H1 (cell line): ENCODE measurements at regions not wholly inside any gene's neighbourhood (a gene's known extent, or its start where the extent isn't known, plus 50 kb on each side); places are given as distances from the start of the nearest gene placed in this dataset.

Experiments used
- CTCF ChIA-PET: fragments of 300-600 bp; sonication (Branson Sonifier 250); formaldehyde crosslinking; loops from one replicate; lab custom pipeline; 2021; ENCODE audit not compliant: partially characterized antibody; lab: Charles Lee
- POLR2A ChIA-PET: fragments of 300-600 bp; sonication (Branson Sonifier 250); formaldehyde crosslinking; loops from one replicate; lab custom pipeline; 2021; ENCODE audit warnings: inconsistent platforms; ENCODE audit not compliant: partially characterized antibody; lab: Charles Lee
- DNase-seq, 2 experiments: peaks; one replicate each; pipeline versions ENCODE4 v3.0.0 to v3.0.0-alpha.2; 2010 to 2022; ENCODE audit warnings: low spot score in 2 of 2, low read depth in 1 of 2, mixed read lengths in 1 of 2
- FAIRE-seq: peaks from 2 replicates; lab custom pipeline; 2011; peaks lifted over from hg19 to GRCh38; lab: Jason Lieb, UNC
- H2AFZ ChIP-seq: 2 replicates; pipeline ENCODE4 v1.8.1; 2012; ENCODE audit warnings: low read length, inconsistent platforms
- H2AK5ac ChIP-seq: 2 replicates; pipeline ENCODE4 v1.6.1; 2013; ENCODE audit warnings: low read depth, low read length
- H2BK120ac ChIP-seq: replicated peaks from 2 replicates; pipeline ENCODE3; 2013; ENCODE audit warnings: low read depth, low read length, inconsistent platforms
- H2BK12ac ChIP-seq: 2 replicates; pipeline ENCODE4 v1.6.1; 2013; ENCODE audit warnings: low read depth, low read length
- H2BK15ac ChIP-seq: 2 replicates; pipeline ENCODE4 v1.6.1; 2013; ENCODE audit warnings: low read length
- H2BK20ac ChIP-seq: 2 replicates; pipeline ENCODE4 v1.6.1; 2013; ENCODE audit warnings: low read length
- H2BK5ac ChIP-seq: 2 replicates; pipeline ENCODE4 v1.6.1; 2013; ENCODE audit warnings: low read depth, low read length
- H3K14ac ChIP-seq: 2 replicates; pipeline ENCODE4 v1.6.1; 2013; ENCODE audit warnings: inconsistent platforms; ENCODE audit not compliant: insufficient read length
- H3K18ac ChIP-seq: 2 replicates; pipeline ENCODE4 v1.6.1; 2013; ENCODE audit warnings: low read length; ENCODE audit errors: extremely low read depth
- H3K23ac ChIP-seq: 2 replicates; pipeline ENCODE4 v1.6.1; 2013; ENCODE audit warnings: inconsistent platforms; ENCODE audit not compliant: insufficient read length
- H3K23me2 ChIP-seq: 2 replicates; pipeline ENCODE4 v1.6.1; 2013; ENCODE audit warnings: low read depth, low read length
- H3K27ac ChIP-seq: 2 replicates; pipeline ENCODE4 v1.6.1; 2011; ENCODE audit warnings: low read depth, low read length, inconsistent platforms
- H3K27me3 ChIP-seq, 4 experiments: replicated peaks in 1 of 4; 1 replicate in 1 of 4; 2 replicates in 3 of 4; pipeline versions ENCODE4 v1.6.1 to v1.8.1; 2011 to 2013; ENCODE audit warnings: low read length in 3 of 4, mild to moderate bottlenecking in 3 of 4, inconsistent platforms in 2 of 4, mixed read lengths in 2 of 4, moderate library complexity in 1 of 4; ENCODE audit not compliant: control insufficient read depth in 3 of 4, insufficient read depth in 3 of 4; ENCODE audit errors: extremely low read depth in 1 of 4
- H3K36me3 ChIP-seq, 4 experiments: 2 replicates each; pipeline versions ENCODE4 v1.6.1 to v1.8.1; 2011 to 2013; ENCODE audit warnings: mild to moderate bottlenecking in 4 of 4, low read length in 3 of 4, moderate library complexity in 2 of 4, control low read depth in 1 of 4, inconsistent platforms in 1 of 4; ENCODE audit not compliant: insufficient read depth in 4 of 4, control insufficient read depth in 2 of 4
- H3K4ac ChIP-seq: replicated peaks from 2 replicates; pipeline ENCODE3; 2013; ENCODE audit warnings: low read length, low read depth, mixed read lengths, inconsistent platforms; ENCODE audit not compliant: insufficient read length
- H3K4me1 ChIP-seq, 4 experiments: replicated peaks in 1 of 4; 1 replicate in 1 of 4; 2 replicates in 3 of 4; pipeline versions ENCODE4 v1.6.1 to v1.8.1; 2011 to 2013; ENCODE audit warnings: low read length in 3 of 4, inconsistent platforms in 2 of 4, mixed read lengths in 1 of 4; ENCODE audit not compliant: insufficient read depth in 4 of 4, control insufficient read depth in 3 of 4
- H3K4me2 ChIP-seq, 2 experiments: 2 replicates each; pipeline versions ENCODE4 v1.6.1 to v1.8.1; 2011 to 2013; ENCODE audit warnings: low read depth in 2 of 2, low read length in 2 of 2, control low read depth in 1 of 2, inconsistent platforms in 1 of 2, mild to moderate bottlenecking in 1 of 2; ENCODE audit not compliant: insufficient read depth in 1 of 2
- H3K4me3 ChIP-seq, 4 experiments: fragments of 200-600, 300-600 bp in 1 of 4; sonication (generic), shearing (Covaris generic), sonication (Bioruptor Twin) in 1 of 4; 2 replicates each; pipeline versions ENCODE4 v1.5.1 to v1.8.1; 2011 to 2016; ENCODE audit warnings: low read length in 4 of 4, low read depth in 3 of 4, control low read depth in 2 of 4, inconsistent platforms in 2 of 4, mild to moderate bottlenecking in 2 of 4, mixed read lengths in 1 of 4, moderate library complexity in 1 of 4; ENCODE audit not compliant: insufficient read depth in 2 of 4; ENCODE audit errors: extremely low read depth in 1 of 4
- H3K56ac ChIP-seq: replicated peaks from 2 replicates; pipeline ENCODE3; 2013; ENCODE audit warnings: low read depth, mild to moderate bottlenecking, mixed read lengths, low read length, inconsistent platforms; ENCODE audit not compliant: insufficient read length
- H3K79me1 ChIP-seq: 2 replicates; pipeline ENCODE4 v1.6.1; 2013; ENCODE audit warnings: low read depth, low read length, control low read depth
- H3K79me2 ChIP-seq, 2 experiments: 2 replicates each; pipeline versions ENCODE4 v1.6.1 to v1.8.1; 2012 to 2013; ENCODE audit warnings: low read length in 2 of 2, mild to moderate bottlenecking in 2 of 2, inconsistent platforms in 1 of 2; ENCODE audit not compliant: insufficient read depth in 2 of 2, control insufficient read depth in 1 of 2
- H3K9ac ChIP-seq, 4 experiments: replicated peaks in 1 of 4; 1 replicate in 1 of 4; 2 replicates in 3 of 4; pipeline versions ENCODE4 v1.6.1 to v1.8.1; 2011 to 2013; ENCODE audit warnings: low read depth in 3 of 4, low read length in 3 of 4, control low read depth in 2 of 4, mild to moderate bottlenecking in 2 of 4, moderate library complexity in 2 of 4, inconsistent platforms in 1 of 4; ENCODE audit errors: extremely low read depth in 1 of 4
- H3K9me3 ChIP-seq, 2 experiments: 2 replicates each; pipeline versions ENCODE4 v1.6.1 to v1.8.1; 2012 to 2013; ENCODE audit warnings: mild to moderate bottlenecking in 2 of 2, moderate library complexity in 2 of 2, control low read depth in 1 of 2, inconsistent platforms in 1 of 2, low read depth in 1 of 2, low read length in 1 of 2, mixed read lengths in 1 of 2; ENCODE audit not compliant: insufficient read depth in 2 of 2
- H4K20me1 ChIP-seq, 2 experiments: replicated peaks in 1 of 2; 2 replicates each; pipeline versions ENCODE3 to v1.8.1; 2011 to 2013; ENCODE audit warnings: inconsistent platforms in 2 of 2, low read length in 2 of 2, mild to moderate bottlenecking in 1 of 2; ENCODE audit not compliant: insufficient read depth in 2 of 2, control insufficient read depth in 1 of 2
- H4K5ac ChIP-seq: 2 replicates; pipeline ENCODE4 v1.6.1; 2013; ENCODE audit warnings: low read length, low read depth, mixed read lengths, inconsistent platforms; ENCODE audit not compliant: insufficient read length
- H4K8ac ChIP-seq: 2 replicates; pipeline ENCODE4 v1.8.0; 2013; ENCODE audit warnings: mild to moderate bottlenecking, moderate library complexity, low read length, inconsistent platforms; ENCODE audit not compliant: insufficient read depth; ENCODE audit errors: extremely low read depth
- H4K91ac ChIP-seq: replicated peaks from 2 replicates; pipeline ENCODE3; 2013; ENCODE audit warnings: low read length, mixed read lengths, inconsistent platforms; ENCODE audit not compliant: insufficient read length
- CTCF ChIP-seq, 3 experiments: IDR thresholded peaks; 1 replicate in 2 of 3; 2 replicates in 1 of 3; pipeline versions ENCODE4 v1.5.1 to v1.6.1; 2011; ENCODE audit warnings: low read length in 3 of 3, mild to moderate bottlenecking in 3 of 3, inconsistent platforms in 2 of 3, low read depth in 1 of 3, moderate library complexity in 1 of 3; ENCODE audit not compliant: insufficient read depth in 1 of 3; ENCODE audit errors: control extremely low read depth in 1 of 3
- JUN ChIP-seq: IDR thresholded peaks from 2 replicates; pipeline ENCODE4 v1.6.1; 2011; ENCODE audit warnings: low read depth, mild to moderate bottlenecking, improper control_type of control experiment, low read length
- KDM5A ChIP-seq: fragments of 200-600 bp; IDR thresholded peaks from 2 replicates; pipeline ENCODE4 v1.7.1; 2012; ENCODE audit warnings: mild to moderate bottlenecking, low read length, inconsistent platforms, mixed read lengths
- RAD21 ChIP-seq, 2 experiments: IDR thresholded peaks in 1 of 2; conservative IDR thresholded peaks in 1 of 2; 2 replicates each; pipeline ENCODE4 v1.6.1; 2011; ENCODE audit warnings: low read depth in 2 of 2, low read length in 2 of 2, improper control_type of control experiment in 1 of 2, inconsistent platforms in 1 of 2, mild to moderate bottlenecking in 1 of 2, moderate library complexity in 1 of 2
- RFX5 ChIP-seq: IDR thresholded peaks from 2 replicates; pipeline ENCODE4 v1.6.1; 2011; ENCODE audit warnings: low read depth, low read length, improper control_type of control experiment, borderline replicate concordance
- TCF12 ChIP-seq: IDR thresholded peaks from 2 replicates; pipeline ENCODE4 v1.6.1; 2011; ENCODE audit warnings: low read depth, mild to moderate bottlenecking, low read length
- WGBS, 2 experiments: shearing (Covaris generic) in 1 of 2; methylation state at CpG; one replicate each; pipeline versions ENCODE4 v1.1.6 to v1.1.7; 2013 to 2015; ENCODE audit warnings: low lambda C conversion rate in 2 of 2, mixed read lengths in 2 of 2, inconsistent platforms in 1 of 2, low coverage in 1 of 2, missing lambda C conversion rate in 1 of 2; ENCODE audit not compliant: insufficient replicate concordance in 2 of 2, insufficient coverage in 1 of 2, insufficient read length in 1 of 2; ENCODE audit errors: extremely low coverage in 1 of 2, missing lambda C conversion rate in 1 of 2; 5-methylcytosine and 5-hydroxymethylcytosine counted together

DNA sequence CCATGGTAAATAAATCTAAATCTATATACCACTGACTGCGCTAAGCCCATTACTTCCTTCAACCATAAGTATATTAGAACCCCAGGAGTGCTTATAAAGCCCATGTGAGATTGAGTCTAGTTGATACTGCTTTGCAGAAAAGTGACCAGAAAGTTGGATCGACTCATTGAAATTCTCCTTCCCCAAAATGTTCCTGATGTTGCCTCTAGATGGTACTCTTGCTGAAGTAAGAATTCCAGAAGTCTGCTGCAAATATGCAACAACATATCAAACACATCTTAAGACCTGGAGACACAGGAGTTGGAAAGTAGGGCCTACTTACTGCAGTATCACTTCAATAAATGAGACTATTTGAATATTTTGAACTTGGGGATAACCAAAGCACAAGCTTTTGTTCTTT is 550.8 kb downstream of the IPMK start:
- ChIA-PET CTCF (interaction anchor here (0.6 to 1.8 kb wide), 15 partner anchors 73 to 436 kb away, joined by 3 to 7 read pairs (median 3); no protein-coding TSS in a partner anchor), POLR2A (no interaction called here)
- H3K14ac ChIP-seq = no peak overlapping the region
- no peaks in the 10 kb centered on the region for H4K20me1 ChIP-seq
- no peaks in the 10 kb centered on the region for H3K4me1 ChIP-seq
- FAIRE-seq = peak; percentile 62
- H4K5ac ChIP-seq = no peak overlapping the region
- H2BK120ac ChIP-seq = no peak overlapping the region
- H3K27ac ChIP-seq = no peak overlapping the region
- no peak overlapping the region for H3K4me2 ChIP-seq
- no peaks in the 10 kb centered on the region for H3K9me3 ChIP-seq
- H2BK12ac ChIP-seq = no peak overlapping the region
- H4K91ac ChIP-seq = no peak overlapping the region
- TF ChIP-seq RFX5 (no peak), CTCF (IDR thresholded peaks at IDR 0.05; ENCODE audit: control extremely low read depth in 1 of 3, insufficient read depth in 1 of 3, low read depth in 1 of 3, low read length in 3 of 3) (peak in 2 of 3 experiments; percentile 51 to 55; a peak in 3 of 4 replicates), JUN (no peak), KDM5A (no peak), RAD21 (IDR thresholded peaks at IDR 0.05 in 1 of 2, conservative IDR thresholded peaks at IDR 0.05 in 1 of 2; ENCODE audit: low read depth in 2 of 2, low read length in 2 of 2) (peak; percentile 73 to 83), TCF12 (no peak)
- H2BK15ac ChIP-seq = no peak overlapping the region
- DNase-seq = no peak
- no peak overlapping the region for H3K4ac ChIP-seq
- H4K8ac ChIP-seq = no peak overlapping the region
- H3K36me3 ChIP-seq = no peaks in the 10 kb centered on the region
- H2BK5ac ChIP-seq = no peak overlapping the region
- H3K79me2 ChIP-seq = no peaks in the 10 kb centered on the region
- no peak overlapping the region for H3K9ac ChIP-seq
- no peaks in the 10 kb centered on the region for H3K27me3 ChIP-seq
- WGBS, 2 experiments = 93% methylated on average over 2 of the region's 2 CpGs; no CpG with 5 or more reads in 1 of the 2 experiments
- H3K4me3 ChIP-seq = no peak overlapping the region
- no peak overlapping the region for H3K56ac ChIP-seq
- H2AFZ ChIP-seq = peak overlapping the region; percentile 17; the same call in 1 of the 2 replicates
- H2AK5ac ChIP-seq = no peak overlapping the region
- no peak overlapping the region for H3K23ac ChIP-seq
- H2BK20ac ChIP-seq = 0 out of 2 replicates have a peak overlapping the region, but pooled peaks have one; percentile 1
- no peak overlapping the region for H3K18ac ChIP-seq
- no peaks in the 10 kb centered on the region for H3K23me2 ChIP-seq
- no peaks in the 10 kb centered on the region for H3K79me1 ChIP-seq
